ENCODE measurements at regions not wholly inside any gene's neighbourhood (a gene's known extent, or its start where the extent isn't known, plus 50 kb on each side); places are given as distances from the start of the nearest gene placed in this dataset.

DNA sequence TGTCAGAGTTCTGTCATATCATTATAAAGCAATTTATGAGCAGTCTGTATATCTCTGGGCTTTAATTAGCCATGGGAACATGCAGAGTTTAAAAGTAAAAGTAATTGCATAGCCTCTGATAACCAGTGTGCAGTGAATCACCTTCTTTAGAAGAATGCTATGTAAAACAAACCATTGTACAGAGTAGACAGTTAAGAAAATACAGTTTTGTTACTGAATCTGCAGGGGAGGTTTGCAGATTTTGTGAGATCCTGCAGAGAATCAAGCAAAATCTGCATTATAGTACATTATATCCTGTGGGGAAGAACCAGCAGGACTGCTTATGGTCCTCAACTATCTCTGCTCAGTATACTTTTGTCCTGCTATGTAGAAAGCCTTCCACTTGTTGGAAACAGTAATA is 396.2 kb upstream of the NAALADL2 start:
- dilution Hi-C loops (cut with MboI; ENCODE audit: extremely low pct_ligation_motif_present, low sequenced_read_pairs): no loop called here
- H3K4me1 ChIP-seq (ENCODE audit: control insufficient read depth, extremely low read depth, insufficient read depth, low read length): no peaks in the 10 kb centered on the region
- DNase-seq (ENCODE audit: low read depth, low spot score): no peak
- no peaks in the 10 kb centered on the region for H3K79me2 ChIP-seq (ENCODE audit: control insufficient read depth, insufficient read depth, low read length)
- no peak overlapping the region for H3K9ac ChIP-seq (ENCODE audit: control insufficient read depth, extremely low read depth, insufficient read depth, low read length)
- TF ChIP-seq, protein P1, sequence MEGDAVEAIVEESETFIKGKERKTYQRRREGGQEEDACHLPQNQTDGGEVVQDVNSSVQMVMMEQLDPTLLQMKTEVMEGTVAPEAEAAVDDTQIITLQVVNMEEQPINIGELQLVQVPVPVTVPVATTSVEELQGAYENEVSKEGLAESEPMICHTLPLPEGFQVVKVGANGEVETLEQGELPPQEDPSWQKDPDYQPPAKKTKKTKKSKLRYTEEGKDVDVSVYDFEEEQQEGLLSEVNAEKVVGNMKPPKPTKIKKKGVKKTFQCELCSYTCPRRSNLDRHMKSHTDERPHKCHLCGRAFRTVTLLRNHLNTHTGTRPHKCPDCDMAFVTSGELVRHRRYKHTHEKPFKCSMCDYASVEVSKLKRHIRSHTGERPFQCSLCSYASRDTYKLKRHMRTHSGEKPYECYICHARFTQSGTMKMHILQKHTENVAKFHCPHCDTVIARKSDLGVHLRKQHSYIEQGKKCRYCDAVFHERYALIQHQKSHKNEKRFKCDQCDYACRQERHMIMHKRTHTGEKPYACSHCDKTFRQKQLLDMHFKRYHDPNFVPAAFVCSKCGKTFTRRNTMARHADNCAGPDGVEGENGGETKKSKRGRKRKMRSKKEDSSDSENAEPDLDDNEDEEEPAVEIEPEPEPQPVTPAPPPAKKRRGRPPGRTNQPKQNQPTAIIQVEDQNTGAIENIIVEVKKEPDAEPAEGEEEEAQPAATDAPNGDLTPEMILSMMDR (optimal IDR thresholded peaks at IDR 0.05 in 1 of 3, IDR thresholded peaks at IDR 0.05 in 1 of 3, conservative IDR thresholded peaks at IDR 0.05 in 1 of 3; ENCODE audit: extremely low read depth in 1 of 3, insufficient read depth in 2 of 3, low read length in 3 of 3): no peak
- no peak for TF ChIP-seq EZH2 (IDR thresholded peaks at IDR 0.05; ENCODE audit: low read length)
- H3K4me2 ChIP-seq (ENCODE audit: control insufficient read depth, extremely low read depth, insufficient read depth, low read depth, low read length): no peak overlapping the region
- H3K27ac ChIP-seq (ENCODE audit: control insufficient read depth, insufficient read depth, low read length): no peak overlapping the region
- H2AFZ ChIP-seq (ENCODE audit: control insufficient read depth, low read length): no peak overlapping the region
- FAIRE-seq: no peak
- no peak overlapping the region for H3K4me3 ChIP-seq (ENCODE audit: control insufficient read depth in 2 of 3, extremely low read depth in 1 of 3, insufficient read depth in 2 of 3, low read depth in 1 of 3, low read length in 3 of 3)
- no peaks in the 10 kb centered on the region for H3K9me1 ChIP-seq (ENCODE audit: control insufficient read depth, extremely low read depth, insufficient read depth, low read length)
- no peaks in the 10 kb centered on the region for H3K9me3 ChIP-seq (ENCODE audit: control insufficient read depth, low read depth, low read length)
- H3K27me3 ChIP-seq (ENCODE audit: control insufficient read depth, extremely low read depth, insufficient read depth, low read length): no peaks in the 10 kb centered on the region
- no peaks in the 10 kb centered on the region for H3K36me3 ChIP-seq (ENCODE audit: control insufficient read depth in 2 of 2, extremely low read depth in 1 of 2, insufficient read depth in 2 of 2, low read length in 2 of 2)
- H4K20me1 ChIP-seq (ENCODE audit: control insufficient read depth, extremely low read depth, insufficient read depth, low read length): no peaks in the 10 kb centered on the region

DNA sequence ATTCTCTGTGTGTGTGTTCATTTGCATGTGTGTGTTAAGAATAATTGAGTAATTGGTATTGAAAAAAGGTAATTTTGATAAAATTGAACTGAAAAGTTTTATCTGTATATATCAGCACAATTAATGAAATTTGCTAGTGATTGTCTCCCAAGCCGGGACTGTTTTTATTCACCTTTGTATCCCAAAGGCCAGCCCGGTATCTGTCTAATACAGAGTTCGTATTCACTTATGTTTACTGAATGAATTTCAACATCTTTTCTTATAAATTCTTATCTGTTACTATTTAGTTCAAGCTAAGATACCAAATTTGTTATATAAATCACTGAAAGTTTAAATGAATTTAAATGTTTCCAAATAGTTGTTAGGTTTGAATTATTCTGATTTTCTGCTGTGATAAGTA is 394.0 kb upstream of the NAALADL2 start:
- dilution Hi-C loops (cut with MboI; ENCODE audit: extremely low pct_ligation_motif_present, low sequenced_read_pairs): no loop called here
- no peaks in the 10 kb centered on the region for H3K4me1 ChIP-seq (ENCODE audit: control insufficient read depth, extremely low read depth, insufficient read depth, low read length)
- H3K27ac ChIP-seq (ENCODE audit: control insufficient read depth, insufficient read depth, low read length): no peak overlapping the region
- H3K4me3 ChIP-seq (ENCODE audit: control insufficient read depth in 2 of 3, extremely low read depth in 1 of 3, insufficient read depth in 2 of 3, low read depth in 1 of 3, low read length in 3 of 3): no peak overlapping the region
- no peak for DNase-seq (ENCODE audit: low read depth, low spot score)
- no peaks in the 10 kb centered on the region for H3K9me1 ChIP-seq (ENCODE audit: control insufficient read depth, extremely low read depth, insufficient read depth, low read length)
- H3K9ac ChIP-seq (ENCODE audit: control insufficient read depth, extremely low read depth, insufficient read depth, low read length): no peak overlapping the region
- no peak overlapping the region for H2AFZ ChIP-seq (ENCODE audit: control insufficient read depth, low read length)
- H3K27me3 ChIP-seq (ENCODE audit: control insufficient read depth, extremely low read depth, insufficient read depth, low read length): no peaks in the 10 kb centered on the region
- TF ChIP-seq EZH2 (IDR thresholded peaks at IDR 0.05; ENCODE audit: low read length): no peak
- TF ChIP-seq, protein P1 (optimal IDR thresholded peaks at IDR 0.05 in 1 of 3, IDR thresholded peaks at IDR 0.05 in 1 of 3, conservative IDR thresholded peaks at IDR 0.05 in 1 of 3; ENCODE audit: extremely low read depth in 1 of 3, insufficient read depth in 2 of 3, low read length in 3 of 3): no peak
- no peaks in the 10 kb centered on the region for H3K9me3 ChIP-seq (ENCODE audit: control insufficient read depth, low read depth, low read length)
- no peak for FAIRE-seq
- no peaks in the 10 kb centered on the region for H4K20me1 ChIP-seq (ENCODE audit: control insufficient read depth, extremely low read depth, insufficient read depth, low read length)
- no peaks in the 10 kb centered on the region for H3K36me3 ChIP-seq (ENCODE audit: control insufficient read depth in 2 of 2, extremely low read depth in 1 of 2, insufficient read depth in 2 of 2, low read length in 2 of 2)
- H3K79me2 ChIP-seq (ENCODE audit: control insufficient read depth, insufficient read depth, low read length): no peaks in the 10 kb centered on the region
- no peak overlapping the region for H3K4me2 ChIP-seq (ENCODE audit: control insufficient read depth, extremely low read depth, insufficient read depth, low read depth, low read length)

Measured in keratinocyte (primary cell).